ENCODE measurements at regions not wholly inside any gene's neighbourhood (a gene's known extent, or its start where the extent isn't known, plus 50 kb on each side); places are given as distances from the start of the nearest gene placed in this dataset.

DNA sequence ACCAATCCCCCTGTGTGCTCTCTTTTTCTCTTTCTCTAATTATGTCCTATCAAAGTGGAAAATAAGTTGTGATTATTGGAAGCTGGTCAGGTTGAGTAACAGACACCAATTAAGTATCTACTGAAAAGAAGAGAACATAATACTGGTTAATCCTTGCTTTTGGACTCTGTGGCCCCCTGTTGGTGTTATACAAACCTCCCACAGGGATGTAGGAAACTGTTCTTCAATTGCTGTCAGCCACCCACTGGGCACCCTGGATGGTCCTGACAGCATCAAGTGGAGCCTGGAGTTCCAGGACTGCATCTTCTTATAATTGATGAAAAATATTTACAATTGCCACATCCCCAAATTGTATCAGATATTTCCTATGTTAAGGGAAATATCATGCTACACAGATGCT is 939.7 kb downstream of the KCNMA1 start:
- intact Hi-C loops (cut with DNase I; ENCODE audit: low total_unique reads), result no loop called here
- TF ChIP-seq, protein P1, sequence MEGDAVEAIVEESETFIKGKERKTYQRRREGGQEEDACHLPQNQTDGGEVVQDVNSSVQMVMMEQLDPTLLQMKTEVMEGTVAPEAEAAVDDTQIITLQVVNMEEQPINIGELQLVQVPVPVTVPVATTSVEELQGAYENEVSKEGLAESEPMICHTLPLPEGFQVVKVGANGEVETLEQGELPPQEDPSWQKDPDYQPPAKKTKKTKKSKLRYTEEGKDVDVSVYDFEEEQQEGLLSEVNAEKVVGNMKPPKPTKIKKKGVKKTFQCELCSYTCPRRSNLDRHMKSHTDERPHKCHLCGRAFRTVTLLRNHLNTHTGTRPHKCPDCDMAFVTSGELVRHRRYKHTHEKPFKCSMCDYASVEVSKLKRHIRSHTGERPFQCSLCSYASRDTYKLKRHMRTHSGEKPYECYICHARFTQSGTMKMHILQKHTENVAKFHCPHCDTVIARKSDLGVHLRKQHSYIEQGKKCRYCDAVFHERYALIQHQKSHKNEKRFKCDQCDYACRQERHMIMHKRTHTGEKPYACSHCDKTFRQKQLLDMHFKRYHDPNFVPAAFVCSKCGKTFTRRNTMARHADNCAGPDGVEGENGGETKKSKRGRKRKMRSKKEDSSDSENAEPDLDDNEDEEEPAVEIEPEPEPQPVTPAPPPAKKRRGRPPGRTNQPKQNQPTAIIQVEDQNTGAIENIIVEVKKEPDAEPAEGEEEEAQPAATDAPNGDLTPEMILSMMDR (IDR thresholded peaks at IDR 0.05), result no peak
- TF ChIP-seq POLR2A (IDR thresholded peaks at IDR 0.05), result no peak
- no peak overlapping the region for H3K4me3 ChIP-seq (ENCODE audit: low read depth, poor library complexity, severe bottlenecking)
- DNase-seq (ENCODE audit: low spot score in 2 of 2), result no peak

DNA sequence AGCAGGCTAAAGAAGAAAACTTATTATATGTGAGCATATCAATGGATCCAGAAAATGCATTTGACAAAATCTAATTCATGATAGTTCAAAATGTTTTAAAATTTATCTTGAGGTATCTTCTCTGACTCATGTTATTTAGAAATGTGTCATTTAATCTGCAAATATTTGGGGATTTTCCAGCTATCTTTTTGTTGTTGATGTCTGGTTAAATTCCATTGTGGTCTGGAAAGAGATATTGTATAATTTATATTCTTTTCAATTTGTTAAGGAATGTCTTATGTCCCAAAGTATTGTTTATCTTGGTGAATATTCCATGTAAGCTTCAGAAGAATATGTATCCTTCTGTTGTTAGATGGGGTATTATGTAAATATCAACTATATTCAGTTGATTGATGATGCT is 942.5 kb downstream of the KCNMA1 start:
- no peak for TF ChIP-seq POLR2A (IDR thresholded peaks at IDR 0.05)
- TF ChIP-seq, protein P1 (IDR thresholded peaks at IDR 0.05), result no peak
- intact Hi-C loops (cut with DNase I; ENCODE audit: low total_unique reads), result no loop called here

DNA sequence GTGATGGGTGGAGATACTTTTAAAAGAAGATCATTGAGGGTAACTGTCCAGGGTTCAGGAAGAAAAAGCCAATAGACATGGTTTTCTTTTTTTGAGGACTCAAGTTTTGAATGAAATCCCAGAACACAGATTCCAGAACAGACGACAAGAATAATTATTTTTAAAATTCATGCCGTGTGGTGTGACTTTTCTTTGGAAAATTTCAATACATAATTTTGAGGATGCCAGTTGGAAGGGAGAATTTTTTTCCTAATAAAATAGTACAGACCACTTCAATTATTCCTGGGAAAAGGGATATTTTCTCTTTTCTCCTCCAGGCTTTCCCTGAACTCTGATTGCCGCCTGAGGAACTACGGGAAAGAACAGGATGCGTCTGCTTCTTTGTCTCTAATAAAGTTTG is 951.4 kb downstream of the KCNMA1 start:
- intact Hi-C loops (cut with DNase I; ENCODE audit: low total_unique reads), result no loop called here
- TF ChIP-seq POLR2A (IDR thresholded peaks at IDR 0.05), result no peak
- TF ChIP-seq, protein P1 (IDR thresholded peaks at IDR 0.05), result no peak
- WGBS, 2 donors, result 39 to 54% methylated on average over 5 of the region's 5 CpGs
- H3K4me3 ChIP-seq (ENCODE audit: low read depth, poor library complexity, severe bottlenecking), result no peak overlapping the region
- no peak for DNase-seq (ENCODE audit: low spot score in 2 of 2)

More for the DNA sequence above, 942.5 kb downstream of the KCNMA1 start:
- H3K4me3 ChIP-seq (ENCODE audit: low read depth, poor library complexity, severe bottlenecking), result no peak overlapping the region
- DNase-seq (ENCODE audit: low spot score in 2 of 2), result no peak

DNA sequence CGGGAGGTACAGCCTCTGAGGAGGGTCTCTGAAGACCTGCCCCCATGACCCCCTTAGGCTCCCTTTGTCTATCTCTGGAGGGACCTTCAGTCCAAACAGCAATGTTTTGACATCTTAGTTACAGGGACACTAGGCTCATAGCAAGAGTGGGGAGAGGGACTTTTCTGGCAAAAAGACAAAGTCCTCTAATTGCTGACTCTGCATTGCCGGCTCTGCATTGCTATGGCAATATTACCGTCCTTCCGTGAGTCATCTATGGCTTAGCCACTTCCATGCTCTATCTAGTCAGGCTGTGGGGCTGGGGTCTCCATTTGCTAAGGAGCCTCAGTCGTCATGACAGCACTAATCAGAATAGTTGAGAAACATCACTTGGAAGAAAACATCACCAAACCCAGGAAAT is 952.6 kb downstream of the KCNMA1 start:
- H3K4me3 ChIP-seq (ENCODE audit: low read depth, poor library complexity, severe bottlenecking), result no peak overlapping the region
- TF ChIP-seq POLR2A (IDR thresholded peaks at IDR 0.05), result no peak
- TF ChIP-seq, protein P1 (IDR thresholded peaks at IDR 0.05), result no peak
- intact Hi-C loops (cut with DNase I; ENCODE audit: low total_unique reads), result no loop called here
- 79 to 85% methylated on average over 5 of the region's 5 CpGs for WGBS, 2 donors
- DNase-seq (ENCODE audit: low spot score in 2 of 2), result no peak

DNA sequence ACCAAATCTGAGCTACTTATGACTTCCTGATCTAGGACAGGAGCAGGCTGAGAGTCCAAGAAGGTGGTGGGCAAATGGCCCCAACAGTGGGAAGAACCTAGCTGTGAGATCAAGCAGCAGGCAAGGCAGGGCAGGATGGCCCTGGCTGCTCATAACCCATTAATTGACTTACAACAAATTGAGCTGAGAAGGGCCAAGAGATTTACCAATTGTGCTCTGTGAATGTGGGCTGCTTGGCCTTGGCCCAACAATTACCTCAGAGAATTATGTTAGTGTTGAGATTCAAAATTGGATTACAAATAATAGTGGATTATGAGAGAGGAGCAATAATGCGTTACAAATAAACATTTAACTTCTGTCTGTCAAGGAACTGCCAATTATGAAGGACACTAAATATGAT is 956.5 kb downstream of the KCNMA1 start:
- 46 to 50% methylated on average over 1 of the region's 1 CpG for WGBS, 2 donors
- TF ChIP-seq, protein P1 (IDR thresholded peaks at IDR 0.05), result no peak
- no peak for TF ChIP-seq POLR2A (IDR thresholded peaks at IDR 0.05)
- intact Hi-C loops (cut with DNase I; ENCODE audit: low total_unique reads), result no loop called here
- H3K4me3 ChIP-seq (ENCODE audit: low read depth, poor library complexity, severe bottlenecking), result no peak overlapping the region
- DNase-seq (ENCODE audit: low spot score in 2 of 2), result no peak

DNA sequence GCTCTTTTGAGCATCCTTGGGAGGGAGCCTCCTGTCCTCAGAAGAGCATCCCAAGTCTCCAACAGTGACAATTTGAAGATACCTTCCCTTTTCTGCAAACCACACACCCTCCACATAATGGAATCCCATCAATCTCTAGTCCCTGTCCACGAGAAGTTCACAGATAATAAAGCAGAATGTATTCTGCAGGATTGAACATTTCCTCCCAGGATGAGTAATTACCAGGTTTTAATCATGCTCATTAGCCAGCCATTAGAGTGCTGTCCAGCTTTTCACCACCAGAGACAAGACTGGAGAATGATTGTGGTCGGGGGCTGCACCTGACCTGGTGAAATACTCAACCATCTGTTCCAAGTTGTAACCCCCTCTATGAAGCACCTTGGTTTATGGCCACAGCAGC is 958.6 kb downstream of the KCNMA1 start:
- DNase-seq (ENCODE audit: low spot score in 2 of 2), result no peak
- no peak for TF ChIP-seq POLR2A (IDR thresholded peaks at IDR 0.05)
- TF ChIP-seq, protein P1 (IDR thresholded peaks at IDR 0.05), result no peak
- WGBS, 2 donors, result 69 to 85% methylated on average over 2 of the region's 2 CpGs
- no peak overlapping the region for H3K4me3 ChIP-seq (ENCODE audit: low read depth, poor library complexity, severe bottlenecking)
- intact Hi-C loops (cut with DNase I; ENCODE audit: low total_unique reads), result no loop called here

Data from lower leg skin (tissue), 4 donors.